SK-N-SH (cell line): ENCODE measurements at regions not wholly inside any gene's neighbourhood (a gene's known extent, or its start where the extent isn't known, plus 50 kb on each side); places are given as distances from the start of the nearest gene placed in this dataset.

Source experiments
- CTCF ChIA-PET: fragments of 300-600, 350-600 bp; formaldehyde crosslinking; extraction: SDS; loops from one replicate; lab custom pipeline; 2021; lab: Yijun Ruan, JAX
- POLR2A ChIA-PET: fragments of 350-600 bp; sonication (Branson Sonifier 250); formaldehyde crosslinking; extraction: SDS; loops from one replicate; lab custom pipeline; 2020; ENCODE audit warnings: antibody characterized with exemption, inconsistent platforms; lab: Yijun Ruan, JAX
- DNase-seq: peaks from one replicate; pipeline ENCODE4 v3.0.0; 2012
- H2AFZ ChIP-seq: fragments of 200-600 bp; sonication (generic); 2 replicates; pipeline ENCODE4 v1.8.1; 2016; ENCODE audit warnings: antibody characterized with exemption, mild to moderate bottlenecking, low read depth
- H3F3A ChIP-seq: fragments of 200-600 bp; sonication (generic); replicated peaks from 2 replicates; pipeline ENCODE3; 2016; ENCODE audit warnings: antibody characterized with exemption, mild to moderate bottlenecking; ENCODE audit not compliant: insufficient read depth
- H3K27ac ChIP-seq, 2 experiments: fragments of 200-500 bp in 1 of 2; fragments of 200-600 bp in 1 of 2; sonication (Bioruptor generic) in 1 of 2; sonication (generic), shearing (Covaris generic) in 1 of 2; 2 replicates each; pipeline versions ENCODE4 v1.5.1 to v1.6.1; 2014 to 2016; ENCODE audit warnings: low read depth in 2 of 2, inconsistent platforms in 1 of 2, low read length in 1 of 2, mild to moderate bottlenecking in 1 of 2, mixed read lengths in 1 of 2
- H3K27me3 ChIP-seq: fragments of 200-600 bp; sonication (generic), shearing (Covaris generic); 2 replicates; pipeline ENCODE4 v1.6.1; 2016; ENCODE audit warnings: mixed run types; ENCODE audit not compliant: insufficient read depth
- H3K36me3 ChIP-seq, 2 experiments: fragments of 200-500 bp in 1 of 2; fragments of 200-600 bp in 1 of 2; sonication (Bioruptor generic) in 1 of 2; sonication (generic) in 1 of 2; replicated peaks in 1 of 2; 2 replicates each; pipeline versions ENCODE3 to v1.5.1; 2014 to 2016; ENCODE audit warnings: low read length in 1 of 2, mild to moderate bottlenecking in 1 of 2; ENCODE audit not compliant: insufficient read depth in 2 of 2, control insufficient read depth in 1 of 2
- H3K4me1 ChIP-seq, 2 experiments: fragments of 200-500 bp in 1 of 2; fragments of 200-600 bp in 1 of 2; sonication (Bioruptor generic) in 1 of 2; sonication (generic), shearing (Covaris generic) in 1 of 2; 2 replicates each; pipeline versions ENCODE4 v1.5.1 to v1.6.1; 2014 to 2016; ENCODE audit warnings: low read depth in 1 of 2, low read length in 1 of 2, mixed run types in 1 of 2; ENCODE audit not compliant: insufficient read depth in 2 of 2, control insufficient read depth in 1 of 2
- H3K4me2 ChIP-seq: fragments of 200-600 bp; sonication (generic), shearing (Covaris generic); 2 replicates; pipeline ENCODE4 v1.6.1; 2017; ENCODE audit warnings: mixed run types
- H3K4me3 ChIP-seq, 2 experiments: fragments of 200-500 bp in 1 of 2; fragments of 200-600 bp in 1 of 2; sonication (Bioruptor generic) in 1 of 2; sonication (generic), shearing (Covaris generic) in 1 of 2; 2 replicates each; pipeline versions ENCODE4 v1.5.1 to v1.8.1; 2014 to 2016; ENCODE audit warnings: low read depth in 2 of 2, inconsistent platforms in 1 of 2, low read length in 1 of 2, mild to moderate bottlenecking in 1 of 2, mixed read lengths in 1 of 2, moderate library complexity in 1 of 2
- H3K79me2 ChIP-seq: fragments of 200-600 bp; sonication (generic); 2 replicates; pipeline ENCODE4 v1.8.1; 2017; ENCODE audit warnings: mild to moderate bottlenecking; ENCODE audit not compliant: insufficient read depth
- H3K9ac ChIP-seq: fragments of 200-600 bp; sonication (generic); 2 replicates; pipeline ENCODE4 v1.6.1; 2017; ENCODE audit warnings: mixed run types
- H3K9me2 ChIP-seq: fragments of 200-600 bp; sonication (generic); 2 replicates; pipeline ENCODE4 v1.6.1; 2017; ENCODE audit warnings: mixed run types
- H3K9me3 ChIP-seq: fragments of 200-600 bp; sonication (generic); 2 replicates; pipeline ENCODE4 v1.6.1; 2017; ENCODE audit warnings: mixed run types, mild to moderate bottlenecking, moderate library complexity
- H4K20me1 ChIP-seq: fragments of 200-600 bp; sonication (generic); 2 replicates; pipeline ENCODE4 v1.6.1; 2017; ENCODE audit warnings: mild to moderate bottlenecking, mixed run types; ENCODE audit not compliant: insufficient read depth
- ELF1 ChIP-seq: IDR thresholded peaks from 2 replicates; pipeline ENCODE4 v1.4.0; 2012
- EP300 ChIP-seq, 2 experiments: IDR thresholded peaks; 2 replicates each; pipeline versions ENCODE4 v1.4.0 to v1.6.1; 2012; ENCODE audit warnings: borderline replicate concordance in 1 of 2, low read depth in 1 of 2, low read length in 1 of 2
- FOSL2 ChIP-seq: IDR thresholded peaks from 2 replicates; pipeline ENCODE4 v1.4.0; 2012; ENCODE audit warnings: low read depth, mild to moderate bottlenecking, moderate library complexity, borderline replicate concordance
- FOXJ3 ChIP-seq: sonication (generic); formaldehyde crosslinking; IDR thresholded peaks from 2 replicates; pipeline ENCODE4 v1.5.1; 2020; ENCODE audit warnings: mild to moderate bottlenecking, missing genetic modification reagents
- GABPA ChIP-seq: IDR thresholded peaks from 2 replicates; pipeline ENCODE4 v1.4.0; 2012; ENCODE audit warnings: low read depth, mild to moderate bottlenecking
- JUND ChIP-seq: IDR thresholded peaks from 2 replicates; pipeline ENCODE4 v1.4.0; 2012
- MXI1 ChIP-seq: IDR thresholded peaks from 2 replicates; pipeline ENCODE4 v1.6.1; 2012; ENCODE audit warnings: mild to moderate bottlenecking, low read depth, low read length, improper control_type of control experiment
- NFIC ChIP-seq: IDR thresholded peaks from 2 replicates; pipeline ENCODE4 v1.4.0; 2012; ENCODE audit warnings: borderline replicate concordance
- NRF1 ChIP-seq: IDR thresholded peaks from 2 replicates; pipeline ENCODE4 v1.6.1; 2012; ENCODE audit warnings: low read depth, mild to moderate bottlenecking, low read length
- POLR2AphosphoS5 ChIP-seq: IDR thresholded peaks from 2 replicates; pipeline ENCODE4 v1.6.1; 2012; ENCODE audit warnings: low read depth, low read length
- RCOR1 ChIP-seq: fragments of 150-350 bp; IDR thresholded peaks from 2 replicates; pipeline ENCODE4 v1.6.1; 2017; ENCODE audit warnings: antibody characterized with exemption, low read length
- RFX5 ChIP-seq: IDR thresholded peaks from 2 replicates; pipeline ENCODE4 v1.6.1; 2012; ENCODE audit warnings: mild to moderate bottlenecking, improper control_type of control experiment, low read length
- RXRA ChIP-seq: IDR thresholded peaks from 2 replicates; pipeline ENCODE4 v1.4.0; 2012; ENCODE audit warnings: low read depth, mild to moderate bottlenecking, borderline replicate concordance
- SIN3A ChIP-seq: IDR thresholded peaks from 2 replicates; pipeline ENCODE4 v1.6.1; 2012; ENCODE audit warnings: low read depth, mild to moderate bottlenecking, low read length, moderate library complexity, borderline replicate concordance
- SMC3 ChIP-seq: IDR thresholded peaks from 2 replicates; pipeline ENCODE4 v1.6.1; 2012; ENCODE audit warnings: low read depth, low read length, improper control_type of control experiment
- TCF12 ChIP-seq: IDR thresholded peaks from 2 replicates; pipeline ENCODE4 v1.4.0; 2012
- TEAD4 ChIP-seq: IDR thresholded peaks from 2 replicates; pipeline ENCODE4 v1.4.0; 2012; ENCODE audit warnings: mild to moderate bottlenecking, borderline replicate concordance; ENCODE audit not compliant: insufficient read depth
- YY1 ChIP-seq: IDR thresholded peaks from 2 replicates; pipeline ENCODE4 v1.4.0; 2012; ENCODE audit warnings: low read depth, mild to moderate bottlenecking
- WGBS: methylation state at CpG from one replicate; pipeline ENCODE4 v1.1.6; 2017; ENCODE audit warnings: low lambda C conversion rate; 5-methylcytosine and 5-hydroxymethylcytosine counted together
- TF ChIP-seq, protein P1 (sequence below): IDR thresholded peaks from 2 replicates; pipeline ENCODE4 v1.6.1; 2012; ENCODE audit warnings: mild to moderate bottlenecking, low read depth, low read length, moderate library complexity
- TF ChIP-seq, protein P2 (sequence below): IDR thresholded peaks from 2 replicates; pipeline ENCODE4 v1.4.0; 2012; ENCODE audit warnings: low read depth
- TF ChIP-seq, protein P3 (sequence below): IDR thresholded peaks from 2 replicates; pipeline ENCODE4; 2012

DNA sequence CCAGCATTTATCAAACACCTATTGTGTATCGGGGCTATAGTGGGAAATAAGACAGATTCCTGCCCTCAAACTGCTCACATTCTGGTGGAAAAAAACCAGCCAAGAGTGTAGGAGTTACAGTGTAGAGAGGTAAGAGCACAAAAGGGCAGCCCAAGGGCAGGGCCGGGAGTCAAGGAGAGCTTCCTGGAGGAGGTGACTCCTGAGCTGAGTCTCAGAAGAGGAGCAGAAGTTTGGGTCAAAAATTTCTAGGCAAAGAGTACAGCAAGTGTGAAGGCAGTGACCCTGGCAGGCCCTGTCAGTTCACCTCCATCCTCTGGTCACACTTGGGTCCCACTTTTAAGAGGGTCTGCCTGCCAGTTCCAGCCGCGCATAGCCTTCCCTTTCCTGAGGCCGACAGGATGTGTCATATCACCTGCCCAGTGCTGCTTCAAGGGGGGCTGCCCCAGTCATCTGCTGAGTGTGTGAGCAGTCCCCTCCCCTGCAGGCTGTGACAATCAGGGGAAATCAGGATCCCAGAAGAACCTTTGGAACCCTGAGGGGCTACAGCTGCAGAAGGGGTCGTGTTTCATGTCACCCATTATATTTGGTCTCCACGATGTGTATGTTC is 118.4 kb downstream of the GLI2 start:
- H3K27ac ChIP-seq, result no peak overlapping the region
- no peaks in the 10 kb centered on the region for H3K27me3 ChIP-seq
- no peaks in the 10 kb centered on the region for H3K9me2 ChIP-seq
- peaks cover 0 to 11% of the 10 kb centered on the region in 2 experiments for H3K36me3 ChIP-seq
- no peaks in the 10 kb centered on the region for H3F3A ChIP-seq
- H3K4me2 ChIP-seq, result no peak overlapping the region
- H3K9me3 ChIP-seq, result no peaks in the 10 kb centered on the region
- 88% methylated on average over 6 of the region's 7 CpGs for WGBS
- TF ChIP-seq, protein P1, sequence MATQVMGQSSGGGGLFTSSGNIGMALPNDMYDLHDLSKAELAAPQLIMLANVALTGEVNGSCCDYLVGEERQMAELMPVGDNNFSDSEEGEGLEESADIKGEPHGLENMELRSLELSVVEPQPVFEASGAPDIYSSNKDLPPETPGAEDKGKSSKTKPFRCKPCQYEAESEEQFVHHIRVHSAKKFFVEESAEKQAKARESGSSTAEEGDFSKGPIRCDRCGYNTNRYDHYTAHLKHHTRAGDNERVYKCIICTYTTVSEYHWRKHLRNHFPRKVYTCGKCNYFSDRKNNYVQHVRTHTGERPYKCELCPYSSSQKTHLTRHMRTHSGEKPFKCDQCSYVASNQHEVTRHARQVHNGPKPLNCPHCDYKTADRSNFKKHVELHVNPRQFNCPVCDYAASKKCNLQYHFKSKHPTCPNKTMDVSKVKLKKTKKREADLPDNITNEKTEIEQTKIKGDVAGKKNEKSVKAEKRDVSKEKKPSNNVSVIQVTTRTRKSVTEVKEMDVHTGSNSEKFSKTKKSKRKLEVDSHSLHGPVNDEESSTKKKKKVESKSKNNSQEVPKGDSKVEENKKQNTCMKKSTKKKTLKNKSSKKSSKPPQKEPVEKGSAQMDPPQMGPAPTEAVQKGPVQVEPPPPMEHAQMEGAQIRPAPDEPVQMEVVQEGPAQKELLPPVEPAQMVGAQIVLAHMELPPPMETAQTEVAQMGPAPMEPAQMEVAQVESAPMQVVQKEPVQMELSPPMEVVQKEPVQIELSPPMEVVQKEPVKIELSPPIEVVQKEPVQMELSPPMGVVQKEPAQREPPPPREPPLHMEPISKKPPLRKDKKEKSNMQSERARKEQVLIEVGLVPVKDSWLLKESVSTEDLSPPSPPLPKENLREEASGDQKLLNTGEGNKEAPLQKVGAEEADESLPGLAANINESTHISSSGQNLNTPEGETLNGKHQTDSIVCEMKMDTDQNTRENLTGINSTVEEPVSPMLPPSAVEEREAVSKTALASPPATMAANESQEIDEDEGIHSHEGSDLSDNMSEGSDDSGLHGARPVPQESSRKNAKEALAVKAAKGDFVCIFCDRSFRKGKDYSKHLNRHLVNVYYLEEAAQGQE, result no peak
- TF ChIP-seq JUND, result no peak
- no peak for TF ChIP-seq ELF1
- TF ChIP-seq NFIC, result no peak
- no peak overlapping the region for H2AFZ ChIP-seq
- H3K4me3 ChIP-seq, result no peak overlapping the region
- no peaks in the 10 kb centered on the region; the same call in 1 of the 2 replicates for H3K79me2 ChIP-seq
- no peak overlapping the region for H3K9ac ChIP-seq
- peaks cover 17% of the 10 kb centered on the region; the same call in 1 of the 2 replicates for H4K20me1 ChIP-seq
- peaks cover 0 to 62% of the 10 kb centered on the region in 2 experiments; a peak in 2 of 4 replicates for H3K4me1 ChIP-seq
- POLR2A ChIA-PET, result no interaction called here
- CTCF ChIA-PET, result interaction anchor here (1.1 kb wide), 1 partner anchor 46 kb away, joined by 3 read pairs; no protein-coding TSS in a partner anchor
- no peak for DNase-seq

DNA sequence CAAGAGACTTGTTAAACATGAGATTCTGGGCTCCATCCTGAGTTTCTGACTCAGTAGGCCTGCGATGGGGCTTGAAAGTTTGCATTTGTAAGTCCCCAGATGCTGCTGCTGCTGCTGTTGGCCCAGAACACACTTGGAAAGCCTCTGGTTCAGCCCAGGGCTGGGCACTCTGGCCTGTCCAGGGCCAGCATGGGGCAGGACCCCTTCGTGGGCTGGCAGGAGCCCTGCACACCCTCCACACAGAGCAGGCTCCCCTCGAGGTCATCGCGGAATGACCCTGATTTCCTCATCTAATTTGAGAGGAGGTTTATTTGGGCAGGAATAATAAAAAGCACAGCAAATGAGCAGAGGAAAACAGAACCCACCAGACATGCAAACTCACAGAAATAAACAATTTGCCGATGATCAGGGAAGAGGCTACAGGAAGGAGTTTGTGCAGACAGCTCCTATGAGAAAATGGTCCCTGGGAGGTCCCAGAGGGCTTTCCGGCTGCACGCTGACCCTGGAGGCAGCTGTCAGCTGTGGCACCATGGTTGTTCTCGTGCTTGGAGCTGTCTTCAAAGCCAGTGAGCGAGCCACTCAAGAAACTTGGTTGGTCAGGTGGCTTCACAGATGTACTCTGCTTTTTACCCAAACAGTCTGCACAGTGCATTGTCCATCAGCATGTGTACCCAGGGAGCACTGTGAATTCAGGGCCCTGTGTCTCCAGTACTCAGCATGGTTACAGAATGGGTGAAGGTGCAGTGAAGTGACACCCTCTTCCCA is 119.3 kb downstream of the GLI2 start:
- H3K36me3 ChIP-seq, result peaks cover 0 to 2% of the 10 kb centered on the region in 2 experiments
- no peak for TF ChIP-seq RCOR1
- no peak for TF ChIP-seq FOXJ3
- TF ChIP-seq RFX5, result no peak
- TF ChIP-seq, protein P2, sequence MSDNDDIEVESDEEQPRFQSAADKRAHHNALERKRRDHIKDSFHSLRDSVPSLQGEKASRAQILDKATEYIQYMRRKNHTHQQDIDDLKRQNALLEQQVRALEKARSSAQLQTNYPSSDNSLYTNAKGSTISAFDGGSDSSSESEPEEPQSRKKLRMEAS, result no peak
- no peak for TF ChIP-seq JUND
- TF ChIP-seq SMC3, result no peak
- TF ChIP-seq TCF12, result no peak
- TF ChIP-seq FOSL2, result no peak
- no peak for TF ChIP-seq YY1
- TF ChIP-seq ELF1, result no peak
- no peak for TF ChIP-seq NRF1
- no peak for TF ChIP-seq RXRA
- TF ChIP-seq EP300 (IDR thresholded peaks at IDR 0.05; ENCODE audit: borderline replicate concordance in 1 of 2, low read depth in 1 of 2, low read length in 1 of 2), result no peak
- no peak for TF ChIP-seq TEAD4
- TF ChIP-seq NFIC, result no peak
- no peak for TF ChIP-seq SIN3A
- no peak for TF ChIP-seq MXI1
- TF ChIP-seq, protein P3, sequence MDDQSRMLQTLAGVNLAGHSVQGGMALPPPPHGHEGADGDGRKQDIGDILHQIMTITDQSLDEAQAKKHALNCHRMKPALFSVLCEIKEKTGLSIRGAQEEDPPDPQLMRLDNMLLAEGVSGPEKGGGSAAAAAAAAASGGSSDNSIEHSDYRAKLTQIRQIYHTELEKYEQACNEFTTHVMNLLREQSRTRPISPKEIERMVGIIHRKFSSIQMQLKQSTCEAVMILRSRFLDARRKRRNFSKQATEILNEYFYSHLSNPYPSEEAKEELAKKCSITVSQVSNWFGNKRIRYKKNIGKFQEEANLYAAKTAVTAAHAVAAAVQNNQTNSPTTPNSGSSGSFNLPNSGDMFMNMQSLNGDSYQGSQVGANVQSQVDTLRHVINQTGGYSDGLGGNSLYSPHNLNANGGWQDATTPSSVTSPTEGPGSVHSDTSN, result no peak
- TF ChIP-seq GABPA, result no peak
- TF ChIP-seq POLR2AphosphoS5, result no peak
- TF ChIP-seq, all 33 proteins: peak for 0
- POLR2A ChIA-PET, result no interaction called here
- H3K27ac ChIP-seq, result no peak overlapping the region
- H3K79me2 ChIP-seq, result no peaks in the 10 kb centered on the region
- peaks cover 0 to 63% of the 10 kb centered on the region in 2 experiments; a peak in 2 of 4 replicates for H3K4me1 ChIP-seq
- CTCF ChIA-PET, result interaction anchor here (0.7 kb wide), 1 partner anchor 159 kb away, joined by 4 read pairs; no protein-coding TSS in a partner anchor
- H4K20me1 ChIP-seq, result peaks cover 17% of the 10 kb centered on the region; the same call in 1 of the 2 replicates
- no peak overlapping the region for H3K4me3 ChIP-seq
- H3K9ac ChIP-seq, result no peak overlapping the region
- H2AFZ ChIP-seq, result no peak overlapping the region
- no peaks in the 10 kb centered on the region for H3K9me2 ChIP-seq
- 93% methylated on average over 9 of the region's 10 CpGs for WGBS
- no peak for DNase-seq
- H3K9me3 ChIP-seq, result no peaks in the 10 kb centered on the region
- no peak overlapping the region for H3K4me2 ChIP-seq
- H3F3A ChIP-seq, result no peaks in the 10 kb centered on the region
- no peaks in the 10 kb centered on the region for H3K27me3 ChIP-seq
